ENCODE measurements at regions not wholly inside any gene's neighbourhood (a gene's known extent, or its start where the extent isn't known, plus 50 kb on each side); places are given as distances from the start of the nearest gene placed in this dataset.

GRCh38 chr7:145909991-145910513, 206.5 kb upstream of the CNTNAP2 start:
- no peak overlapping the region for H2BK5ac ChIP-seq (ENCODE audit: low read depth, low read length, poor library complexity, severe bottlenecking)
- H3K4me2 ChIP-seq (ENCODE audit: low read depth, low read length) = no peak overlapping the region
- intact Hi-C loops (cut with micrococcal nuclease) (no loop called here), dilution Hi-C loops (cut with HindIII; ENCODE audit: low sequenced_read_pairs, unreplicated experiment) (no loop called here), in situ Hi-C loops (cut with MboI; ENCODE audit: low sequenced_read_pairs) (no loop called here)
- H2BK15ac ChIP-seq (ENCODE audit: low read depth, low read length) = no peak overlapping the region
- no CpG with 5 or more reads among the region's 3 CpGs for WGBS, 2 experiments (ENCODE audit: extremely low coverage in 2 of 2, insufficient read length in 1 of 2)
- TF ChIP-seq CTCF (conservative IDR thresholded peaks at IDR 0.05; ENCODE audit: low read depth, low read length) (no peak), RAD21 (IDR thresholded peaks at IDR 0.05; ENCODE audit: low read length) (no peak), FOS (IDR thresholded peaks at IDR 0.05; ENCODE audit: low read depth, low read length) (no peak), NFE2L2 (IDR thresholded peaks at IDR 0.05; ENCODE audit: low read depth, low read length) (no peak), USF2 (IDR thresholded peaks at IDR 0.05; ENCODE audit: low read depth, low read length) (no peak), SMC3 (IDR thresholded peaks at IDR 0.05; ENCODE audit: low read depth, low read length) (no peak), RFX5 (IDR thresholded peaks at IDR 0.05; ENCODE audit: low read depth, low read length) (no peak), MAFK (IDR thresholded peaks at IDR 0.05; ENCODE audit: low read depth, low read length) (no peak), ELK1 (IDR thresholded peaks at IDR 0.05; ENCODE audit: borderline replicate concordance, low read depth, low read length) (no peak), MXI1 (IDR thresholded peaks at IDR 0.05; ENCODE audit: borderline replicate concordance, low read depth, low read length) (no peak), BHLHE40 (IDR thresholded peaks at IDR 0.05; ENCODE audit: low read depth, low read length) (no peak), POLR2A (IDR thresholded peaks at IDR 0.05; ENCODE audit: low read depth, low read length) (no peak), MAZ (IDR thresholded peaks at IDR 0.05; ENCODE audit: borderline replicate concordance, low read depth, low read length) (no peak), RCOR1 (IDR thresholded peaks at IDR 0.05; ENCODE audit: insufficient replicate concordance, low read length) (no peak), CEBPB (IDR thresholded peaks at IDR 0.05; ENCODE audit: low read depth, low read length) (no peak)
- no peak overlapping the region for H4K91ac ChIP-seq (ENCODE audit: insufficient read depth, low read depth, low read length)
- no peaks in the 10 kb centered on the region for H4K20me1 ChIP-seq (ENCODE audit: insufficient read depth, low read length)
- no peak overlapping the region for H3K4me3 ChIP-seq (ENCODE audit: insufficient read depth, low read depth, low read length)
- H2AK5ac ChIP-seq (ENCODE audit: low read depth, low read length) = no peak overlapping the region
- H2AFZ ChIP-seq (replicated peaks; ENCODE audit: low read length, poor library complexity) = no peak overlapping the region
- H4K5ac ChIP-seq (ENCODE audit: low read depth, low read length) = no peak overlapping the region
- ChIA-PET POLR2A (ENCODE audit: unreplicated experiment) (no interaction called here), CTCF (no interaction called here)
- H3K14ac ChIP-seq (replicated peaks; ENCODE audit: low read depth, low read length) = no peak overlapping the region
- no peak overlapping the region for H3K18ac ChIP-seq (ENCODE audit: low read depth, low read length)
- no peak overlapping the region for H2BK120ac ChIP-seq (ENCODE audit: low read depth, low read length)
- no peak overlapping the region for H2AK9ac ChIP-seq (replicated peaks; ENCODE audit: low read depth, low read length, poor library complexity)
- H3K56ac ChIP-seq (ENCODE audit: extremely low read depth, insufficient read depth, low read length) = no peak overlapping the region
- no peaks in the 10 kb centered on the region for H3K27me3 ChIP-seq (ENCODE audit: control insufficient read depth, insufficient read depth, low read length)
- no peak overlapping the region for H2BK20ac ChIP-seq (ENCODE audit: low read depth, low read length)
- H3K36me3 ChIP-seq (ENCODE audit: control insufficient read depth, insufficient read depth, low read length) = no peaks in the 10 kb centered on the region
- no TSS peak for BruUV-seq (replicated peaks)
- no peaks in the 10 kb centered on the region for H3K79me1 ChIP-seq (ENCODE audit: low read depth in 1 of 2, low read length in 2 of 2)
- ATAC-seq (ENCODE audit: low read depth) = no peak
- no peak overlapping the region for H3K23ac ChIP-seq (ENCODE audit: low read depth, low read length)
- H3K27ac ChIP-seq (ENCODE audit: insufficient read depth, low read length) = no peak overlapping the region
- no peak overlapping the region for H4K8ac ChIP-seq (ENCODE audit: low read depth in 2 of 2, low read length in 2 of 2)
- no peaks in the 10 kb centered on the region for H3K9me1 ChIP-seq (ENCODE audit: insufficient read depth, low read length)
- no peak overlapping the region for H3K9ac ChIP-seq (ENCODE audit: low read depth, low read length)
- H3K4ac ChIP-seq (ENCODE audit: low read depth, low read length) = no peak overlapping the region
- no peaks in the 10 kb centered on the region for H3K9me3 ChIP-seq (ENCODE audit: control insufficient read depth, insufficient read depth, low read length)
- DNase-seq = peak; percentile 0
- no peaks in the 10 kb centered on the region for H3K4me1 ChIP-seq (ENCODE audit: control insufficient read depth, insufficient read depth, low read length)

Measured in IMR-90 (cell line).